ENCODE measurements at regions not wholly inside any gene's neighbourhood (a gene's known extent, or its start where the extent isn't known, plus 50 kb on each side); places are given as distances from the start of the nearest gene placed in this dataset.

DNA sequence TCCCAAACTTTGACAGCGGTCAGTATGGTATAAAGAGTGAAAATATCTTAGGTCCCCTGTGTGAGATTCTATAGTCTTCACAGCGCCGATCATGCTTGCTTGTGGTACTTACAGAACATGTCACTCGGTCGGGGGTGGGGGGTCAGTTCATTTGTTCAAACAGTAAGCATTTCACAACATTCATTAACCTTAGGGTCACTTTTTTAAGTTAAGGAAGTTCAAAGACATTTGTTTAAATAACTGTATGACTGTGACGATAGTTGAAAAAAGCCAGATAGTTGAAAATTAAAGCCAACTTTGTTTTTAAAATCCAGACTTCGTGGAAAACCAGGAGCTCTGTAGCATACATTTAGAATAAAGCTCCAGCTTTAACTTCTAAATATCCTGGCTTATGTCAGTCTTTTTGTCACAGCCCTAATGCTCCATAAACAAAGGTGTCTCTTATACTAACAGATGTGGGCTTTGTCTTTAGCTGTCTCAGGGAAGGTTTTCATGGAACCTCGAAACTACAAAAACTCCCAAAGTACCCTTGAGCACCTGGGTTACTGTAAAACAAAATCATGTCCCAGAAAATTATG, 57.9 kb upstream of the PHACTR2 start:
- H3K9ac ChIP-seq (ENCODE audit: low read length), result no peak overlapping the region
- no peaks in the 10 kb centered on the region for H3K4me1 ChIP-seq (ENCODE audit: insufficient read depth, low read length, severe bottlenecking)
- no peaks in the 10 kb centered on the region for H3K79me2 ChIP-seq (ENCODE audit: insufficient read depth, low read length)
- no peak overlapping the region for H3K27ac ChIP-seq (ENCODE audit: low read depth, low read length, poor library complexity, severe bottlenecking)
- no peaks in the 10 kb centered on the region for H3K9me3 ChIP-seq (ENCODE audit: low read length)
- no peaks in the 10 kb centered on the region for H3F3A ChIP-seq (ENCODE audit: insufficient read depth, low read length)
- H3K9me2 ChIP-seq (ENCODE audit: low read depth, low read length), result no peaks in the 10 kb centered on the region
- no peaks in the 10 kb centered on the region for H3K36me3 ChIP-seq (ENCODE audit: insufficient read depth, low read length)
- H3K4me3 ChIP-seq (ENCODE audit: low read depth, low read length, poor library complexity, severe bottlenecking), result no peak overlapping the region
- H3K4me2 ChIP-seq (ENCODE audit: low read length), result no peak overlapping the region
- no peak overlapping the region for H2AFZ ChIP-seq (ENCODE audit: low read length)
- H4K20me1 ChIP-seq (ENCODE audit: insufficient read depth, low read length), result no peaks in the 10 kb centered on the region
- TF ChIP-seq CTCF (IDR thresholded peaks at IDR 0.05; ENCODE audit: low read length) (no peak), EZH2 (IDR thresholded peaks at IDR 0.05; ENCODE audit: borderline replicate concordance, low read length) (no peak)
- no peaks in the 10 kb centered on the region for H3K27me3 ChIP-seq (ENCODE audit: insufficient read depth, low read length)

DNA sequence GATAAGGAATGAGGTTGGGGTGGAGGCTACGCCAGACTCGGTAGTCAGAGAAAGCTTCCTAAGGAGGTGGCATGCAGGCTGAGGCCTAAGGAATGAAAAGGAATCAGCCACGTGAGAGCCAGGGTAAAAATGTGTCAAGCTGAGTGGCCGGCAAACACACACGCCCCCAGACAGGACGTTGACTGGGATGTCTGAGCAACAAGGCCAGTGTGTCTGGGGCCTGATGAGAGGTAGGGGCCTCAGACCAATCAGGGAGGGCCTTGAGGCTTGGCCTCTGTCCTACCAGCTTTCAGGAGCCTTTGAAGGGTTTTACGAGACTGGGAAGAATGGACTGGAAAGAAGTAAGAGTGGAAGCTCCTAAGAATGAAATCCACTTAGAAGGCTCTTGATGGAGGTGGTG, 61.0 kb upstream of the PHACTR2 start:
- Histone ChIP-seq H3K9me3 (ENCODE audit: low read length) (no peaks in the 10 kb centered on the region), H4K20me1 (ENCODE audit: insufficient read depth, low read length) (no peaks in the 10 kb centered on the region), H2AFZ (ENCODE audit: low read length) (no peak overlapping the region), H3K4me3 (ENCODE audit: low read depth, low read length, poor library complexity, severe bottlenecking) (no peak overlapping the region), H3K4me1 (ENCODE audit: insufficient read depth, low read length, severe bottlenecking) (no peaks in the 10 kb centered on the region), H3F3A (ENCODE audit: insufficient read depth, low read length) (no peaks in the 10 kb centered on the region), H3K9me2 (ENCODE audit: low read depth, low read length) (no peaks in the 10 kb centered on the region), H3K4me2 (ENCODE audit: low read length) (no peak overlapping the region), H3K36me3 (ENCODE audit: insufficient read depth, low read length) (no peaks in the 10 kb centered on the region), H3K79me2 (ENCODE audit: insufficient read depth, low read length) (no peaks in the 10 kb centered on the region), H3K27ac (ENCODE audit: low read depth, low read length, poor library complexity, severe bottlenecking) (no peak overlapping the region), H3K27me3 (ENCODE audit: insufficient read depth, low read length) (no peaks in the 10 kb centered on the region), H3K9ac (ENCODE audit: low read length) (no peak overlapping the region)
- no peak for TF ChIP-seq CTCF (IDR thresholded peaks at IDR 0.05; ENCODE audit: low read length)
- no peak for TF ChIP-seq EZH2 (IDR thresholded peaks at IDR 0.05; ENCODE audit: borderline replicate concordance, low read length)

- no peak overlapping the region for H2AFZ ChIP-seq (ENCODE audit: low read length)
- no peak overlapping the region for H3K4me2 ChIP-seq (ENCODE audit: low read length)
- H3K4me3 ChIP-seq (ENCODE audit: low read depth, low read length, poor library complexity, severe bottlenecking), result no peak overlapping the region
- no peaks in the 10 kb centered on the region for H4K20me1 ChIP-seq (ENCODE audit: insufficient read depth, low read length)
- TF ChIP-seq CTCF (IDR thresholded peaks at IDR 0.05; ENCODE audit: low read length) (no peak), EZH2 (IDR thresholded peaks at IDR 0.05; ENCODE audit: borderline replicate concordance, low read length) (no peak)
- H3K79me2 ChIP-seq (ENCODE audit: insufficient read depth, low read length), result no peaks in the 10 kb centered on the region
- H3K9ac ChIP-seq (ENCODE audit: low read length), result no peak overlapping the region
- H3K36me3 ChIP-seq (ENCODE audit: insufficient read depth, low read length), result no peaks in the 10 kb centered on the region
- H3K9me2 ChIP-seq (ENCODE audit: low read depth, low read length), result no peaks in the 10 kb centered on the region
- no peaks in the 10 kb centered on the region for H3K27me3 ChIP-seq (ENCODE audit: insufficient read depth, low read length)
- H3K9me3 ChIP-seq (ENCODE audit: low read length), result no peaks in the 10 kb centered on the region
- no peaks in the 10 kb centered on the region for H3K4me1 ChIP-seq (ENCODE audit: insufficient read depth, low read length, severe bottlenecking)
- H3K27ac ChIP-seq (ENCODE audit: low read depth, low read length, poor library complexity, severe bottlenecking), result no peak overlapping the region
- H3F3A ChIP-seq (ENCODE audit: insufficient read depth, low read length), result no peaks in the 10 kb centered on the region
These were observed 62.0 kb upstream of the PHACTR2 start for GRCh38 chr6:143615785-143616184.
